Kidney epithelial cell (primary cell): ENCODE measurements at regions not wholly inside any gene's neighbourhood (a gene's known extent, or its start where the extent isn't known, plus 50 kb on each side); places are given as distances from the start of the nearest gene placed in this dataset.

Source experiments
- DNase-seq: peaks from one replicate; pipeline ENCODE4 v3.0.0-alpha.2; 2010; ENCODE audit warnings: low read depth
- H3K27me3 ChIP-seq: 2 replicates; pipeline ENCODE4 v1.6.0; 2011; ENCODE audit warnings: low read length; ENCODE audit not compliant: control insufficient read depth, insufficient read depth
- H3K36me3 ChIP-seq: 2 replicates; pipeline ENCODE4 v1.5.1; 2011; ENCODE audit warnings: low read length; ENCODE audit not compliant: control insufficient read depth, insufficient read depth
- H3K4me3 ChIP-seq: 2 replicates; pipeline ENCODE4 v1.5.1; 2011; ENCODE audit warnings: low read depth, mild to moderate bottlenecking, control low read depth, low read length
- CTCF ChIP-seq: IDR thresholded peaks from 2 replicates; pipeline ENCODE4 v1.5.1; 2011; ENCODE audit warnings: mild to moderate bottlenecking, moderate library complexity, low read length, control low read depth, inconsistent platforms; ENCODE audit not compliant: insufficient read depth, poor library complexity, severe bottlenecking

- TF ChIP-seq CTCF, result no peak
- H3K36me3 ChIP-seq, result no peaks in the 10 kb centered on the region
- no peak for DNase-seq
- no peaks in the 10 kb centered on the region for H3K27me3 ChIP-seq
- H3K4me3 ChIP-seq, result no peak overlapping the region
Measured at GRCh38 chr10:4567637-4568036, 258.4 kb upstream of the AKR1E2 start.

GRCh38 chr10:4566011-4566410, 260.0 kb upstream of the AKR1E2 start:
- no peak for TF ChIP-seq CTCF
- H3K27me3 ChIP-seq, result no peaks in the 10 kb centered on the region
- H3K4me3 ChIP-seq, result no peak overlapping the region
- H3K36me3 ChIP-seq, result no peaks in the 10 kb centered on the region
- no peak for DNase-seq

GRCh38 chr10:4561296-4561695, 264.7 kb upstream of the AKR1E2 start:
- no peaks in the 10 kb centered on the region for H3K36me3 ChIP-seq
- H3K4me3 ChIP-seq, result no peak overlapping the region
- TF ChIP-seq CTCF, result no peak
- no peaks in the 10 kb centered on the region for H3K27me3 ChIP-seq
- no peak for DNase-seq

GRCh38 chr10:4557469-4557868, 268.5 kb upstream of the AKR1E2 start:
- TF ChIP-seq CTCF, result no peak
- no peak for DNase-seq

GRCh38 chr10:4556527-4556926, 269.5 kb upstream of the AKR1E2 start:
- no peak for TF ChIP-seq CTCF
- H3K27me3 ChIP-seq, result no peaks in the 10 kb centered on the region
- no peaks in the 10 kb centered on the region for H3K36me3 ChIP-seq
- H3K4me3 ChIP-seq, result no peak overlapping the region
- DNase-seq, result no peak

More at GRCh38 chr10:4557469-4557868, 268.5 kb upstream of the AKR1E2 start:
- Histone ChIP-seq H3K27me3 (no peaks in the 10 kb centered on the region), H3K4me3 (no peak overlapping the region), H3K36me3 (no peaks in the 10 kb centered on the region)

- no peak for DNase-seq
- no peaks in the 10 kb centered on the region for H3K27me3 ChIP-seq
- TF ChIP-seq CTCF, result no peak
- no peaks in the 10 kb centered on the region for H3K36me3 ChIP-seq
- no peak overlapping the region for H3K4me3 ChIP-seq
Measured at GRCh38 chr10:4555920-4556319, 270.1 kb upstream of the AKR1E2 start.
